ENCODE measurements at regions not wholly inside any gene's neighbourhood (a gene's known extent, or its start where the extent isn't known, plus 50 kb on each side); places are given as distances from the start of the nearest gene placed in this dataset.

GRCh38 chr11:115042002-115042401 lies 363.7 kb downstream of the NXPE2 start:
- CTCF ChIA-PET = no interaction called here
- DNase-seq (ENCODE audit: low read depth, low spot score) = no peak
- H3K4me3 ChIP-seq (replicated peaks in 1 of 2; ENCODE audit: low read depth in 1 of 2, low read length in 2 of 2) = no peak overlapping the region
- H3K79me2 ChIP-seq (ENCODE audit: insufficient read depth, low read length) = no peaks in the 10 kb centered on the region
- H3K4me2 ChIP-seq (ENCODE audit: low read length) = no peak overlapping the region
- no peaks in the 10 kb centered on the region for H3K9me2 ChIP-seq (ENCODE audit: insufficient read depth)
- no peak overlapping the region for H3K27ac ChIP-seq (ENCODE audit: low read depth, low read length)
- H3K36me3 ChIP-seq (ENCODE audit: control insufficient read depth in 1 of 2, insufficient read depth in 2 of 2, low read length in 2 of 2) = no peaks in the 10 kb centered on the region
- H2AFZ ChIP-seq (ENCODE audit: low read depth, low read length, poor library complexity, severe bottlenecking) = no peak overlapping the region
- no peaks in the 10 kb centered on the region for H4K20me1 ChIP-seq (ENCODE audit: insufficient read depth)
- ATAC-seq = no peak
- no peaks in the 10 kb centered on the region for H3K27me3 ChIP-seq (ENCODE audit: insufficient read depth, low read length)
- H3K9me3 ChIP-seq (ENCODE audit: control insufficient read depth in 1 of 2, insufficient read depth in 1 of 2, low read depth in 1 of 2, low read length in 2 of 2) = peaks cover 0 to 5% of the 10 kb centered on the region in 2 experiments; a peak in 2 of 4 replicates
- no peak overlapping the region for H3K9ac ChIP-seq (ENCODE audit: low read length)
- no peaks in the 10 kb centered on the region for H3K4me1 ChIP-seq (ENCODE audit: control insufficient read depth in 1 of 2, insufficient read depth in 2 of 2, low read length in 2 of 2)
- no peak for TF ChIP-seq EGR1 (IDR thresholded peaks at IDR 0.05; ENCODE audit: low read depth)
- TF ChIP-seq SRF (IDR thresholded peaks at IDR 0.05; ENCODE audit: low read depth) = no peak
- TF ChIP-seq POLR2A (IDR thresholded peaks at IDR 0.05; ENCODE audit: borderline replicate concordance, extremely low read depth, insufficient read depth, insufficient read length) = no peak
- TF ChIP-seq ZBTB33 (IDR thresholded peaks at IDR 0.05; ENCODE audit: extremely low read depth, insufficient replicate concordance, low read length) = no peak
- TF ChIP-seq CTCF (IDR thresholded peaks at IDR 0.05 in 2 of 3, conservative IDR thresholded peaks at IDR 0.05 in 1 of 3; ENCODE audit: borderline replicate concordance in 1 of 3, insufficient read depth in 1 of 3, low read depth in 2 of 3, low read length in 2 of 3) = no peak
- TF ChIP-seq ZNF274 (IDR thresholded peaks at IDR 0.05; ENCODE audit: low read depth, low read length) = no peak
- TF ChIP-seq EZH2 (IDR thresholded peaks at IDR 0.05) = no peak
- no peak for TF ChIP-seq ZFX (IDR thresholded peaks at IDR 0.05)
- POLR2A ChIA-PET = no interaction called here
- BruUV-seq (replicated peaks) = no TSS peak
- RAD21 ChIA-PET (ENCODE audit: low non-redundant PET in 1 of 2, low total read pairs in 2 of 2, uncharacterized antibody in 2 of 2, unreplicated experiment in 2 of 2) = no interaction called here
- intact Hi-C loops (cut with micrococcal nuclease) = no loop called here

All from HCT116 (cell line).